T1000 (cell line): ENCODE measurements at regions not wholly inside any gene's neighbourhood (a gene's known extent, or its start where the extent isn't known, plus 50 kb on each side); places are given as distances from the start of the nearest gene placed in this dataset.

Source experiments
- DNase-seq: peaks from one replicate; lab custom pipeline; 2025; ENCODE audit warnings: mixed read lengths; lab: John Stamatoyannopoulos, UW

DNA sequence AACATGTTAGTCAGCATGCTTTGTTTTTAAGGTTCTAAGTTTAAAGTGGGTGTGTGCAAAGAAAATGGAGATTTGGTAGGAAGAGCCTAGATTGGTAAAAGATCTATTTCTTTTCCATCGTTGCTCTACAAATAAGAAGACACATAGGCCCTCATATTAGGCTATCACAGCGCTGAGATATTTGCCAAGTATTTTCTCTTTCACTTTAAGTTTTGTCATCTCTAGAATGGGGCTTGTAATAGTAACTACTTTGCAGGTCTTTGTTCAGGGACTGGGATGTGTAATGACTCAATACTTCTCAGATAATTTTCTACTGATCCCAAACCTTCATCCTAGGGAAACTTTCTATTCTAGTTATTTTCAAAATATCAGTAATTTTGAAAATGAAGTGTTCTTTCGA, 917.7 kb upstream of the SLC10A2 start:
- no peak for DNase-seq

DNA sequence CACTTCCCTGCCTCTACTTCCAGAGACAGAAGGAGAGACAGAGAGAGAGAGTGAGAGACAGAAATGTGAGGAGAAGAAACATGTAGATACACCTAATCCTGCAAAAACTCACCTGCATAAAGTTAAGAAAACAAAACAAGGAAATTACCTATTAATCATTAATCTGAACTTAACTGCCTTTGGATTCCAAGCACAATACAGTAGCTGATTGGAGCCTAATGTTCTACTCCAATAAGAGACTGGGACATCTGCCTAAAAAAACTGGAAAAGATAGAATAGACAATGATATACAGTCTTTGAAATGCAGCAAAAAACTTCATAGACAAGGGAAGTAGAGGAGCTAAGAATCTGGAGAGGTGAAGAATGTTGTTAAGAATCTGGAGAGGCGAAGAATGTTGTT, 910.2 kb upstream of the SLC10A2 start:
- DNase-seq: no peak

DNA sequence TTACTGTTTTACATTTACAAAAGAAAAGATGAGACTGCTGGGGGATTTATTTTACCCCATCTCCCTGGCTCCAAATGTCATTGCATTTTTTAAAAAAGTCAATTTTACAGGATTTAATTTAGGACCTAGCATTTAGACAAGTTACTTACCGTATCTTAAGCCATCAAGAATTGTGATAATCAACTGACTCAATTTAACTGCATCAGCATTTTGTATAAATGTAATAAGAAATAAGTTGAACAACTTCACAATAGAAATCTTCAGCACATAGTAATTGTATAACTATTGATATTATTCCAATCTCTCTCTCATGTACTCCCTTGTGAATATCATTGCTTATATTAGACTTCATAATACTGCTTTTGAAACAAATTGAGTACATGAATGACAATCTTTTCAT, 907.5 kb upstream of the SLC10A2 start:
- no peak for DNase-seq

DNA sequence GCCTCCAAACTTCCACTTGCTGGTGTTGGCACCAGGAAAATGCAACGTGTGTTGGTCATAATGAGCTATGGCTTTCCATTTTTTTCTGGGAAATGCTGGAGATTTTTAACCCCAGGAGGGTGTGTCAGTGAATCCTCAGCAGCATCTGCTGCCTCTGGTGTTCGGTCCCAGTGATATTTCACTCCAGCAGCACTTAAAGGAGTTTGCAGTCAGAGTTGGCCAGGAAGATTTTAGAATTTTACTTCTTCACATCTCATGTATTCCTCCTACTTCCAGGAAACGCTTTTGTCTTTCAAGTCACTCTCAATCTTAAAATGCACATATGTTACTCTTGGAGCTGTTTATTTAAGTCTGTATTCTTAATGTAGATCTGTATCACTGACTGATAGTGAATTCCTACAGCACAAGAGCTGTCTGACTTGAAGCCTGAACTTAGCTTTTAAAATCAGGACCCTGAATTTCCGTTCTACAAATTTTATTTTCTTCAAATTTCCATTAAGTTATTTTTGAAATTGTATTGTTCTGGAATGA, 903.4 kb upstream of the SLC10A2 start:
- DNase-seq: no peak

DNA sequence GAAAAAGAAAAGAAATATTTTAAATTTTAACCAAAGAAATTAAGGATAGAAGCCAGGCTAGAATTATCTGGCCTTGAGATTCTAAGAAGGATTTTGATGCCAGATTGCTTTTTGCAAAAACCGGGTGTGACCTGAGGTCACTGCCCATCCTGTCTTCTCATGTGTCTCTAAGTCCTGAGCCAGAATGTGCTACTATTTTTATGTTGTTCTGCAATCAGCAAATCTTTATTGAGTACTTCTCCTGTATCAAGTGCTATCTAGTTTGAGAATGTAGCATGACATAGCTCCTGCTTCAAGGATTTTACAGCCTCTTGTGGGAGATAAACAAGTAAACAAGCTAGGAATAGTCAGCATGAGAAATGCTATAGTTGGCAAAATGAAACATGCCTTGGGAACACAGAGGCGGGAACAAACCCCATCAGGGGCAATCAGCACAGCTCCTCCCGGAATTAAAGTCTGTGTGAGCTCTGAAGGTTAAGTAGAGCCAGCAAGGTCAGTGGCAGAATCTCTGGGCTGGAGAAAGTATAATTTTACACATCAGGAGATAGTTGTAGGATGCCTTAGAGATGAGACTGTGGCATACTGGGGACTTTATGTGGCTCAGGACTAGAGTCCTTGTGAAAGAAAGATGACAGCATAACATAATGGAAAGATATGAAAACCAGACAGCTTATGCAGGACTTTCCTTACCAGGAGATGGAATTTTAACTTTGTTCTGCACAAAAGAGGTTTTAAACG, 899.5 kb upstream of the SLC10A2 start:
- DNase-seq: no peak

DNA sequence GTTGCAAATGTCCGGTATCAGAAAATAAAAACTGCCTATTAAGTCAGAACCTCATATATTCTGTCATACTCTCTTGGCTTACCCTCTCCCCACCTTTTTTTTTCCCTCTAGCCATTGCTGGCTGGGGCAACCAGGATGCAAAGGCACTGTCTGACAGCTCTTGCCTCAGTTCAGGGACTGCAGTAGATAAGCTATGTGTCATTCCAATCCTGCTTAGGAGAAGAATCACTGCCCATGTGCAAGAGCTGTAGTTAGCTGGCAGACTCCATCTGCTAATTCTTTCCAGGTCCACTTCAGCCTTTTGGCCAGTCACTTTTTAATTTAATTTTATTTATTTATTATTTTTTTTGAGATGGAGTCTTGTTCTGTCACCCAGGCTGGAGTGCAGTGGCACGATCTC, 895.6 kb upstream of the SLC10A2 start:
- DNase-seq: no peak

DNA sequence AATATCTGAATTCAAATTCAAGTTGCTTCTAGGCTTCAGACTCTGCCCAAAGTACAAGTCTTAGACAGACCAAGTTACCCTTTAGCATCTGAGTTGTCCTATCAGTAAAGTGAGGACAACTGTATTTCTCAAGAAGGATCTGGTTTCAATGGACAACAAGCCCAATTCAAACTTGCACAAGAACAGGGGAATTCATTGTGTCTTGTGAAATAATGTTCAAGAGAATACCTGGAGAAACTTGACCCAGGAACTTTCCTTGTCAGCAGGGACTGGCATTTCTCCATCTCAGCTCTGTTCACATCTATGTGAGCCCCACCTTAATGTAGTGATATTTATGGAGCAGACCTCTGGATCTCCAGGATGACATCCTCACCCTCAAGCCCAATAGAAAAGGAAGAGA, 894.9 kb upstream of the SLC10A2 start:
- no peak for DNase-seq

DNA sequence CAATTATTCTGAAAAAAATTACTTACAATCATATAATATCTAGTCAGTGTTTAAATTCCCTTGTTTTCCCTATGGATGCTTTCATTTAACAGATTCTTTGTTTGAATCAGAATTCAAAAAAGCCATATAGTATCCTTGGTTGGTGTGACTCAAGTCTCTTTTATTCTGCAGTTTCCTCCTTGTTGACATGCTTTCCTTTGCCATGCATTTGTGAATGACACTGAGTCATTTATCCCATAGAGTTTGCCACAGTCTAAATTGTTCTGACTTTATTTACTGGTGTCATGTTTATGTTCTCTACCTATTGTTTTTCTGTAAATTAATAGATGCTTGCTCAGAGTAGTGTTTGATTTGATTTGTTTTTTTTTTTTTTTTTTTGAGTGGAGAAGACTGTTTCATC, 893.8 kb upstream of the SLC10A2 start:
- DNase-seq: no peak

DNA sequence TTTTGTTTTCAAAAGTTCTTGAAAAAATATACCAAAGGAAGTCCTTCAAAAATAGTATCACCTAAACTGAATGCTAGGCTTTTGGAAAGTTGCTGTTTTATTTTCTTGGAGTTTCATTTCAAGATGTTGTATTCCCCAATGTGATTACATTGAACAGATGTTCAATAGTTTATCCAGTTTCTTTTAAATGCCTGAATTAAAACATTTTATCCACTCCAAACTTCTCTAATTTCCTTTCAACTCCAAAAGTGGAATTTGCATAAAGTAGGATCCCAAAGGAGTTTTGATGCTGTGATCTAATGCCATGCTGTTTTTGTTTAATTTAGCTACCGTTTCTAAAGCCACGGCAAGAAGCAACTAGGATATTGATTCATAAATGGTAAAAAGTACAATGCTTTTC, 892.5 kb upstream of the SLC10A2 start:
- DNase-seq: no peak

DNA sequence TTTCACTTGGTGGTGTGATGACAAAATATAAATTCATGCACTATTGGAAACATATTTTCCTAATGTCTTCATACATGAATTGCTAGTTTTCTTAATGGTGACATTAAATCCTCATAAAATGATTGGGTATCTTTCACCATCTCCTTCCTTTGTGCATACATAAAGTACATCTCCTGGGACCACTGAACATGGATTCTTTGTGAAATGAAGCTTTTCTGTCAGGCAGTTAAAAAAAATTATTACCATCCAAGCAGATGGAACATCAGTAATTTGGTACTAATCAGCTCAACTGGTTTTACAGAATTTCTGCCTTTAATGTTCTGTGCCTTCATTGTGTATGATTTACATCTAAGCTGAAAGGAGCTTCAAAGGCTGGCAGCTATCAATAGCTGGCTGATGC, 891.7 kb upstream of the SLC10A2 start:
- DNase-seq: no peak

DNA sequence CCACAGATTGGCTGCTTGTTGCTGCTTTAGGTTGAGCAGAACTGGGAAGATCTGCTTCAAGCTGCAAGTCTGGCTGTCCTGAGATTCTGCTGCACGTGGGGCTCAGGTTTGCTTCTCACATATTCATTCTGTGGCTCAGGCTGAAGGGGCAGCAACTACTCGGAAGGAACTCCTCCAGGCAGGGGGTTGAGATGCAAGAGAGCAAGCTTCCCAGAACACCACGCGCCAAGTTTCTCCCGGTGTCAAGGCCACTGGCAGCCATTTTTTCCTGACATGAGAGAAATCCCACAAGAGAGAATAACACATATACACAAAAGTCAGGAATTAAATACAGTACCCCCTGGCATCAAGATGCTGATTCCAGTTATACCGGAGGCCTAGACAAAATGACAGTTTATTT, 887.6 kb upstream of the SLC10A2 start:
- DNase-seq: no peak

DNA sequence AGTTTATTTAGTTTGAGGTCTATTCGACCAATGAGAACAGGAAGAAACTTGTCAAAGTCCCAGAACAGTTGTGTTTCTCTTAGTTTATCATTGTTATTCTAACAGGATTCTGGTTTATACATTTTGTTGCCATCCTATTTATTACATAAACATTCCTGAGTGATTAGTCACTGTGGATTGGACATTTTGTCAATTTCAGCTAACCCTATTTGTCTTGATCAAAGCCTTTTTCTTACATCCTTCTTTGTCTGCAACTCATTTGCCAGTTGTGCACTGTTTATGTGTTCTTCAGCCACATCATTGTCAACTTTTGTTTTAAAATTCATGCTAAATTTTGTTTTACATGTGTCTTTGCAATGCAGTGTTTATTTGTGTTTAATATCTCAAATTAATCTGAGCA, 886.0 kb upstream of the SLC10A2 start:
- no peak for DNase-seq

DNA sequence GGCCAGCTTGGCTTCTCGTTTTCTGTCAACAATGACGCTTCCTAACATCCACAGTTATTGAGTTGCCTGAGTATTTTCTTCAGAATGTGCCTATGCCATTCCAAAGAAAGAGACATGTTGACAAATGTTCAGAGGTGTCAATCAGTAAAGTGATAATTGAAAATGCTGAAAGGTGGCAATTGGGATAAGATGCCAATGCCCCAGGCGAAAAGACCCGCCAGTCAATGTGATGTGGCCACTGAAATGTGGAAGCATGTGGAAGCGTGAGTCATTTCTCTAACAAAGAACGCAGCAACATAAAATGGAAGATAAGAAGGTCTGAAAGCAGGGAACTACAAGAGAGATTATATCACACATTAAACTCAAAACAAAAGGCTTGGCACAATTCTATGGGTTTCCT, 882.2 kb upstream of the SLC10A2 start:
- DNase-seq: no peak

DNA sequence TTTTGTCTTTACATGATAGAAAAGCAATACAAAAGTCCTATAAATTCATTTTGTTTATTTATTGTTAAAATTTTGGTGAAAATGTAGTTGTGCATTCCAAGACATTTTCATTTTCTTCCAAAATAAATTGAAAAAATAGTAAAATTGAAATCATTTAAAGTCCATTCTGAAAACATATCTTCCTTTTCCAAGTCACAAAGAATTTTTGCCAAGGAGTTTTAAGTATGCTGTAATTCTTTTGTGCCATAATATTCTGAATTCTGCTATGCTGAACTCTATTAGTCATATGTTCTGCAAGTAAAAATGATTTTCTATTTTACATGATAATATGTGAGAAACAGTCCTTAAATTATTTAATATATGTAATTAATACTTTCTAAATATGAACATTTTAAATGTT, 879.6 kb upstream of the SLC10A2 start:
- DNase-seq: no peak

DNA sequence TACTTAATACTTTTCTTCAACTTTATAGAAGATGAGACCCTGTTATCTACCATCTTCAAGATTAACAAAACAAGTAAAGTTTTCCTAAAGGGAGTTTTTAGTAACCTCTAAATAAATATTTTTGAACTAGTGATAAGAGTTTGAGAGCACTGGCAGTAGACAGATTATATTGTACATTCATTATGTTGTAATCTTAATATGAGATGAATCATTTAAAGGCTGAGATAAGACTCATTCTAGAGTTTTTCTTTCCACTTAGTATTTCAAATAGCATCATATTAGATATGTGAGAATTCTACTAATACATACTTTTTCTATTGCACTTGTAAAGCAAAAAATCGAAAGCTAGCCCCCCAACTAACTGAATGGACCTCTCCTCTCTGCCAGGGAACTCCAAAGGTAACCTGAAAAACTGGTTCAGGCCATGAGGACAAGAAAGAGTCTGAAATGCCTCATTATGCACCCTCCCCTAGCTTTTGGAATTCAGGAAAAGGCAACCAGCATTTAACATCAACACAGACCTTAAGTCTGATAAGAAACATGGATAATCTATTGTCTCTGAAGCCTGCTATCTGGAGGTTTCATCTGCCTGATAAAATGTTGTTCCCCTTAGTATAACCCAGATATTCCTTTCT, 875.4 kb upstream of the SLC10A2 start:
- DNase-seq: no peak

DNA sequence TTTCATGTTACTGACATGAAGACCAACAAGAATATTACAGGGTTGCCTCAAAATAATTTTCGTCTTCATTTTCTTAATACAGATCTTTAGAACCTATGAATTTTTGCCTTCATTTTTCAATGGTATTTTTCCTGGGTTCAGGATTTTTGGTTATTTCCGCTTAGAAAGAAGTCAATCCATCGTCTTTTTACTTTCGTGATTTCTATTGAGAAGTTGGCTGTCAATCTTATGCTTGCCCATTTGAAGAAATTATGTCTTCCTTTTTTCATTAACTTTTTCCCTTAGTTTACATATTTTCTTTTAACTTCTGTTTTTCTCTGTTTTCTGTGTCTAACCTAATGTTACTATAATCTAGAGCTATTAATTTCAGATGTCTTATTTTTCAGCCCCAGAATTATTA, 868.9 kb upstream of the SLC10A2 start:
- DNase-seq: no peak

DNA sequence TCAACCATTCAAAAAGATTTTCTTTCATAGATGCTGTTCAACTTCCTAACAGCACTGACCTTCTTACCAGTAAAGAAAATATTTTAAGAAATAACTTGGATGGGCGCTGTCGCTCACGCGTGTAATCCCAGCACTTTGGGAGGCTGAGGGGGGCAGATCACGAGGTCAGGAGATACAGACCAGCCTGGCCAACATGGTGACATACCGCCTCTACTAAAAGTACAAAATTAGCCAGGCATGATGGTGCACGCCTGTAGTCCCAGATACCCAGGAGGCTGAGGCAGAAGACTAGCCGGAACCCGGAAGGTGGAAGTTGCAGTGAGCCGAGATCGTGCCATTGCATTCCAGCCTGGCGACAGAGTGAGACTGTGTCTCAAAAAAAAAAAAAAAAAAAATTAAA, 865.7 kb upstream of the SLC10A2 start:
- DNase-seq: no peak

DNA sequence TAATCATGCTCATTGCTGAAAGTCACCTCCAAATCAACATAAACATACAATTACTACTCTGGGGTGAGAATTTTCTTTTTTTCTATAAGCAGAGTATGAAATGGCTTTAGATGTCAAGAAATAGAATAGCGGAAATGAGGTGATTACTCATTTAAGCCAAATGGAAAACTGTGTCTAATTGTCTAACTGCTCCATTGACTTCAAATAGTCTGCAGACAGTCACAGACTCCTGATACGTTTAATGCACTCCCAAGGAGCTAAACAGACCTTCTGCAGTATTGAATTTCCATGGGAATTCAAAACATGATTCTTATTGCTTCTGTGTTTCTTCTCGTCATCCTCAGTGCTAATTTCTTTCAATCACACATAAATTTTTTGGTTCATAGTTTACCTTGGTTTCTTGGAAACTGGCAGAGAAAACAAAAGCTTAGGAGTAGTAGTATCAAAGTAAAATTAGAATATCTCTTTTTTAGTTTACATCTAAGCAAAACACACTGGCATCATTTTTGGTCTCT, 865.2 kb upstream of the SLC10A2 start:
- DNase-seq: no peak

DNA sequence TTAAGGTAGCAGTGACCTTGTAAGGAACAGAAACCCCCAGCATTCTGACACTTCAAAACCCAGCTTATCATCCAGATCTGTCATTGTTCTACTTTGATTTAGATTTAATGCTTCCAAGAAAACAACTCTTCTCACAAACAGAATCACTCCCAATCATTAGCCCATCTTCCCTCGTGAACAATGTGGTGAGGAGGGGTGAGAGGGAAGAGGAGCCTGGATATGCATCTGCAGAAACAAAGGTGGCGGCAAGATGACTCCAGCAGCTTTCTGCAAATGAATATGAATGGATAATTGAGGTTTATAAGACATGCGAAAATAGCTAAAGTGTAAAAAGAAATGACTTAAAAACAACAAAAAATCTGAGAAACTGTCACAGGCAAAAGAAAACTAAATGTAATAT, 859.9 kb upstream of the SLC10A2 start:
- no peak for DNase-seq

DNA sequence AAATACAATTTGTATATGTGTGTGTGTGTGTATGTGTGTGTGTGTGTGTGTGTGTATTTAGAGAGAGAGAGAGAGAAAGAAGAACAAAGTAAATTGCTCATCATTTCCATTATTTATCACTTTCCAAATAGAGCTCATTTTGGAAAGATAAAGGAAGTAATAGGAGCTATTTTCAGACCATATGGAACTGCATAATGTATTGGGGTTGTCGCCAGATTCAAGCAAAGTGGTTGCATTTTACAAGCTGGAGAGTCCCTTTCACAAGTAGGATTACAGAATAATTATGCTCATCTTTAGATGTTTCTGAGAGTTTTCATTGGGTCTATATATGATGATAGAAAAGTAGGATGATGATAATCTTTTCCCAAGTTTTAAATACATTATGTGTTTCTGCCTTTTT, 842.7 kb upstream of the SLC10A2 start:
- DNase-seq: no peak

DNA sequence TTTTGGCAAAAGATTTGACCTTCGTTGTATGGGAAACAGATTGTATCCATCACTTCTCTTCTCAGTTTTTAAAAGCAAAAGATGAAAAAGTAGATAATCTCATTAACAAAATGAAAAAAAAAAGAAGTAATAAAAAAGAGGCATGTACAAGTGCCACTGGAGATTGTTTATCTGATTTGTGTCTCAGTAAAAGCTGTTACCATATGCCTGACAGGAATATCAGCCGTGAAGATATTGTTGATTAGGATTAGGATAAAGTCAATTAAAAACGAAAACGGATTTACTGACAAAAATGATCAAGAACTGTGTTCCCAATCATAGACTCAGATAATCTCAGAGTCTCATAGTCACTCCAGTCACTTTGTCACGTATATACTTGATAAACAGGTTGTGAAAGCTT, 842.1 kb upstream of the SLC10A2 start:
- DNase-seq: no peak

DNA sequence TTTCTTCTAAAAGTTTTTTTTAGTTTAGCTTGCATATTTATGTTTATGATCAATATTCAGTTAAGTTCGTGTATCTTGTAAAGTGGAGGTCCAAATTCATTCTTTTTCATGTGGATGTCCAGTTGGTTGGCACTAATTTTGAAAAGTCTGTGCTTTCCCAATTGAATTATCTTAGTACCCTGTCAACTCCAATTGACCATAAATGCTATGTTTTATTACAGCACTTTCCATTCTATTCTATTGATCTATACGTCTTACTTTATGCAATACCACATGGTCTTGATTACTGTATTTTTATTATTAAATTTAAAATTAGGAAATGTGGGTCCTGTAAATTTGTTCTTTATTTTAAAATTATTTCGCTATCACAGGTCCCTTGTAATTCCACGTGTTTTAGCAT, 837.6 kb upstream of the SLC10A2 start:
- no peak for DNase-seq

DNA sequence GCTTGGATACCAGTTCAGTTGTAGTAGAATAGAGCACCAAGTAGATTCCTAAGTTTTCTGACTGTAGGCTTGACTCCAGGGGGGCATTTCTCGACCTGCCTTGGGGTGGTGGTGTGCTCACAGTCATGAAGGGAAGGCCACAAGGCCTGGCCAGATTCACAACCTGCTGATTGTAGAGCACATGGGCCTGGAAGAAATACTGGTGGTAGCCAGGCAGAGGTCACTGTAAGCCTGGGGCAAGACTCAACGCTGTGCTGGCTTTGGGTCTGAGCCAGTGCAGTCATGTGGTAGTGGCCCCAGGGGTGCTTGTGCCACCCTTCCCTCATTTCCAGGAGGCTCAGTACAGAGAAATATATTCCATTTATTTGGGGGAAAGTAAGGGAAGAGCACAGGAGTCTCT, 832.3 kb upstream of the SLC10A2 start:
- no peak for DNase-seq
